H1 (cell line): ENCODE measurements at regions not wholly inside any gene's neighbourhood (a gene's known extent, or its start where the extent isn't known, plus 50 kb on each side); places are given as distances from the start of the nearest gene placed in this dataset.

Source experiments
- CTCF ChIA-PET: fragments of 300-600 bp; sonication (Branson Sonifier 250); formaldehyde crosslinking; loops from one replicate; lab custom pipeline; 2021; ENCODE audit not compliant: partially characterized antibody; lab: Charles Lee
- POLR2A ChIA-PET: fragments of 300-600 bp; sonication (Branson Sonifier 250); formaldehyde crosslinking; loops from one replicate; lab custom pipeline; 2021; ENCODE audit warnings: inconsistent platforms; ENCODE audit not compliant: partially characterized antibody; lab: Charles Lee
- DNase-seq, 2 experiments: peaks; one replicate each; pipeline versions ENCODE4 v3.0.0 to v3.0.0-alpha.2; 2010 to 2022; ENCODE audit warnings: low spot score in 2 of 2, low read depth in 1 of 2, mixed read lengths in 1 of 2
- FAIRE-seq: peaks from 2 replicates; lab custom pipeline; 2011; peaks lifted over from hg19 to GRCh38; lab: Jason Lieb, UNC
- H2AFZ ChIP-seq: 2 replicates; pipeline ENCODE4 v1.8.1; 2012; ENCODE audit warnings: low read length, inconsistent platforms
- H2AK5ac ChIP-seq: 2 replicates; pipeline ENCODE4 v1.6.1; 2013; ENCODE audit warnings: low read depth, low read length
- H2BK120ac ChIP-seq: replicated peaks from 2 replicates; pipeline ENCODE3; 2013; ENCODE audit warnings: low read depth, low read length, inconsistent platforms
- H2BK12ac ChIP-seq: 2 replicates; pipeline ENCODE4 v1.6.1; 2013; ENCODE audit warnings: low read depth, low read length
- H2BK15ac ChIP-seq: 2 replicates; pipeline ENCODE4 v1.6.1; 2013; ENCODE audit warnings: low read length
- H2BK20ac ChIP-seq: 2 replicates; pipeline ENCODE4 v1.6.1; 2013; ENCODE audit warnings: low read length
- H2BK5ac ChIP-seq: 2 replicates; pipeline ENCODE4 v1.6.1; 2013; ENCODE audit warnings: low read depth, low read length
- H3K14ac ChIP-seq: 2 replicates; pipeline ENCODE4 v1.6.1; 2013; ENCODE audit warnings: inconsistent platforms; ENCODE audit not compliant: insufficient read length
- H3K18ac ChIP-seq: 2 replicates; pipeline ENCODE4 v1.6.1; 2013; ENCODE audit warnings: low read length; ENCODE audit errors: extremely low read depth
- H3K23ac ChIP-seq: 2 replicates; pipeline ENCODE4 v1.6.1; 2013; ENCODE audit warnings: inconsistent platforms; ENCODE audit not compliant: insufficient read length
- H3K23me2 ChIP-seq: 2 replicates; pipeline ENCODE4 v1.6.1; 2013; ENCODE audit warnings: low read depth, low read length
- H3K27ac ChIP-seq: 2 replicates; pipeline ENCODE4 v1.6.1; 2011; ENCODE audit warnings: low read depth, low read length, inconsistent platforms
- H3K27me3 ChIP-seq, 4 experiments: replicated peaks in 1 of 4; 1 replicate in 1 of 4; 2 replicates in 3 of 4; pipeline versions ENCODE4 v1.6.1 to v1.8.1; 2011 to 2013; ENCODE audit warnings: low read length in 3 of 4, mild to moderate bottlenecking in 3 of 4, inconsistent platforms in 2 of 4, mixed read lengths in 2 of 4, moderate library complexity in 1 of 4; ENCODE audit not compliant: control insufficient read depth in 3 of 4, insufficient read depth in 3 of 4; ENCODE audit errors: extremely low read depth in 1 of 4
- H3K36me3 ChIP-seq, 4 experiments: 2 replicates each; pipeline versions ENCODE4 v1.6.1 to v1.8.1; 2011 to 2013; ENCODE audit warnings: mild to moderate bottlenecking in 4 of 4, low read length in 3 of 4, moderate library complexity in 2 of 4, control low read depth in 1 of 4, inconsistent platforms in 1 of 4; ENCODE audit not compliant: insufficient read depth in 4 of 4, control insufficient read depth in 2 of 4
- H3K4ac ChIP-seq: replicated peaks from 2 replicates; pipeline ENCODE3; 2013; ENCODE audit warnings: low read length, low read depth, mixed read lengths, inconsistent platforms; ENCODE audit not compliant: insufficient read length
- H3K4me1 ChIP-seq, 4 experiments: replicated peaks in 1 of 4; 1 replicate in 1 of 4; 2 replicates in 3 of 4; pipeline versions ENCODE4 v1.6.1 to v1.8.1; 2011 to 2013; ENCODE audit warnings: low read length in 3 of 4, inconsistent platforms in 2 of 4, mixed read lengths in 1 of 4; ENCODE audit not compliant: insufficient read depth in 4 of 4, control insufficient read depth in 3 of 4
- H3K4me2 ChIP-seq, 2 experiments: 2 replicates each; pipeline versions ENCODE4 v1.6.1 to v1.8.1; 2011 to 2013; ENCODE audit warnings: low read depth in 2 of 2, low read length in 2 of 2, control low read depth in 1 of 2, inconsistent platforms in 1 of 2, mild to moderate bottlenecking in 1 of 2; ENCODE audit not compliant: insufficient read depth in 1 of 2
- H3K4me3 ChIP-seq, 4 experiments: fragments of 200-600, 300-600 bp in 1 of 4; sonication (generic), shearing (Covaris generic), sonication (Bioruptor Twin) in 1 of 4; 2 replicates each; pipeline versions ENCODE4 v1.5.1 to v1.8.1; 2011 to 2016; ENCODE audit warnings: low read length in 4 of 4, low read depth in 3 of 4, control low read depth in 2 of 4, inconsistent platforms in 2 of 4, mild to moderate bottlenecking in 2 of 4, mixed read lengths in 1 of 4, moderate library complexity in 1 of 4; ENCODE audit not compliant: insufficient read depth in 2 of 4; ENCODE audit errors: extremely low read depth in 1 of 4
- H3K56ac ChIP-seq: replicated peaks from 2 replicates; pipeline ENCODE3; 2013; ENCODE audit warnings: low read depth, mild to moderate bottlenecking, mixed read lengths, low read length, inconsistent platforms; ENCODE audit not compliant: insufficient read length
- H3K79me1 ChIP-seq: 2 replicates; pipeline ENCODE4 v1.6.1; 2013; ENCODE audit warnings: low read depth, low read length, control low read depth
- H3K79me2 ChIP-seq, 2 experiments: 2 replicates each; pipeline versions ENCODE4 v1.6.1 to v1.8.1; 2012 to 2013; ENCODE audit warnings: low read length in 2 of 2, mild to moderate bottlenecking in 2 of 2, inconsistent platforms in 1 of 2; ENCODE audit not compliant: insufficient read depth in 2 of 2, control insufficient read depth in 1 of 2
- H3K9ac ChIP-seq, 4 experiments: replicated peaks in 1 of 4; 1 replicate in 1 of 4; 2 replicates in 3 of 4; pipeline versions ENCODE4 v1.6.1 to v1.8.1; 2011 to 2013; ENCODE audit warnings: low read depth in 3 of 4, low read length in 3 of 4, control low read depth in 2 of 4, mild to moderate bottlenecking in 2 of 4, moderate library complexity in 2 of 4, inconsistent platforms in 1 of 4; ENCODE audit errors: extremely low read depth in 1 of 4
- H3K9me3 ChIP-seq, 2 experiments: 2 replicates each; pipeline versions ENCODE4 v1.6.1 to v1.8.1; 2012 to 2013; ENCODE audit warnings: mild to moderate bottlenecking in 2 of 2, moderate library complexity in 2 of 2, control low read depth in 1 of 2, inconsistent platforms in 1 of 2, low read depth in 1 of 2, low read length in 1 of 2, mixed read lengths in 1 of 2; ENCODE audit not compliant: insufficient read depth in 2 of 2
- H4K20me1 ChIP-seq, 2 experiments: replicated peaks in 1 of 2; 2 replicates each; pipeline versions ENCODE3 to v1.8.1; 2011 to 2013; ENCODE audit warnings: inconsistent platforms in 2 of 2, low read length in 2 of 2, mild to moderate bottlenecking in 1 of 2; ENCODE audit not compliant: insufficient read depth in 2 of 2, control insufficient read depth in 1 of 2
- H4K5ac ChIP-seq: 2 replicates; pipeline ENCODE4 v1.6.1; 2013; ENCODE audit warnings: low read length, low read depth, mixed read lengths, inconsistent platforms; ENCODE audit not compliant: insufficient read length
- H4K8ac ChIP-seq: 2 replicates; pipeline ENCODE4 v1.8.0; 2013; ENCODE audit warnings: mild to moderate bottlenecking, moderate library complexity, low read length, inconsistent platforms; ENCODE audit not compliant: insufficient read depth; ENCODE audit errors: extremely low read depth
- H4K91ac ChIP-seq: replicated peaks from 2 replicates; pipeline ENCODE3; 2013; ENCODE audit warnings: low read length, mixed read lengths, inconsistent platforms; ENCODE audit not compliant: insufficient read length
- TCF12 ChIP-seq: IDR thresholded peaks from 2 replicates; pipeline ENCODE4 v1.6.1; 2011; ENCODE audit warnings: low read depth, mild to moderate bottlenecking, low read length
- USF2 ChIP-seq: IDR thresholded peaks from 2 replicates; pipeline ENCODE4 v1.6.1; 2011; ENCODE audit warnings: low read length, improper control_type of control experiment
- WGBS, 2 experiments: shearing (Covaris generic) in 1 of 2; methylation state at CpG; one replicate each; pipeline versions ENCODE4 v1.1.6 to v1.1.7; 2013 to 2015; ENCODE audit warnings: low lambda C conversion rate in 2 of 2, mixed read lengths in 2 of 2, inconsistent platforms in 1 of 2, low coverage in 1 of 2, missing lambda C conversion rate in 1 of 2; ENCODE audit not compliant: insufficient replicate concordance in 2 of 2, insufficient coverage in 1 of 2, insufficient read length in 1 of 2; ENCODE audit errors: extremely low coverage in 1 of 2, missing lambda C conversion rate in 1 of 2; 5-methylcytosine and 5-hydroxymethylcytosine counted together

DNA sequence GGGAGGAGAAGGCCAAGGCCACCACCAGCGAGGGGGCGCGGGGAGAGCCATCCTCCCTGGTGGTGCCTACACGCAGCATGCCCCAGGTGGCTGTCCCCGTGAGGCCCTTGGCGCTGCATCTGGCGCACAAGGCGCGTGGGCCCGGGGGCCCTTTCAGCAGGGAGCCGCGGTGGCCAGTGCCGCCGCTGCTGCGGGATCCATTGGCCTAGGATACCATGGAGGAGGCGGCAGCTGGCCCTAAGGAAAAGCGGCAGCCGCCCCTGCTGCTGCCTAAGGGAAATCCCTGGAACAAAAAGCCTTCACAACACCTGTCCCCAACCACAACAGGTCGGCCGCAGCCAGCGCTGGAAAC is 1059.6 kb downstream of the TECRL start:
- POLR2A ChIA-PET, result no interaction called here
- H3K56ac ChIP-seq, result no peak overlapping the region
- H2BK12ac ChIP-seq, result no peak overlapping the region
- peaks cover 24 to 33% of the 10 kb centered on the region in 2 experiments for H3K9me3 ChIP-seq
- H3K27ac ChIP-seq, result no peak overlapping the region
- no peak overlapping the region for H2AFZ ChIP-seq
- H4K20me1 ChIP-seq, result no peaks in the 10 kb centered on the region
- DNase-seq (no peak), FAIRE-seq (no peak)
- CTCF ChIA-PET, result no interaction called here
- no peak overlapping the region for H4K91ac ChIP-seq
- H3K4ac ChIP-seq, result no peak overlapping the region
- H3K14ac ChIP-seq, result no peak overlapping the region
- no peak overlapping the region for H4K8ac ChIP-seq
- WGBS, 2 experiments, result 93% methylated on average over 18 of the region's 21 CpGs; no CpG with 5 or more reads in 1 of the 2 experiments
- no peak overlapping the region for H3K23ac ChIP-seq
- no peak overlapping the region for H3K4me2 ChIP-seq
- no peak overlapping the region for H2BK15ac ChIP-seq
- H4K5ac ChIP-seq, result no peak overlapping the region
- no peak overlapping the region for H2BK20ac ChIP-seq
- peaks cover 0 to 10% (median 0%) of the 10 kb centered on the region in 4 experiments; a peak in 1 of 8 replicates for H3K36me3 ChIP-seq
- H3K27me3 ChIP-seq, result no peaks in the 10 kb centered on the region
- H3K18ac ChIP-seq, result no peak overlapping the region
- no peaks in the 10 kb centered on the region for H3K4me1 ChIP-seq
- H3K23me2 ChIP-seq, result no peaks in the 10 kb centered on the region
- no peak overlapping the region for H2AK5ac ChIP-seq
- H3K79me1 ChIP-seq, result no peaks in the 10 kb centered on the region
- TF ChIP-seq USF2 (no peak), TCF12 (no peak)
- H3K9ac ChIP-seq, result no peak overlapping the region
- H3K79me2 ChIP-seq, result no peaks in the 10 kb centered on the region
- no peak overlapping the region for H2BK120ac ChIP-seq
- no peak overlapping the region for H2BK5ac ChIP-seq
- H3K4me3 ChIP-seq, result no peak overlapping the region
